ENCODE measurements at regions not wholly inside any gene's neighbourhood (a gene's known extent, or its start where the extent isn't known, plus 50 kb on each side); places are given as distances from the start of the nearest gene placed in this dataset.
"Not testable (repeated sequence)": the region's sequence is repeated elsewhere in the genome, so short reads cannot be mapped to it uniquely, and the experiment has no call there.

DNA sequence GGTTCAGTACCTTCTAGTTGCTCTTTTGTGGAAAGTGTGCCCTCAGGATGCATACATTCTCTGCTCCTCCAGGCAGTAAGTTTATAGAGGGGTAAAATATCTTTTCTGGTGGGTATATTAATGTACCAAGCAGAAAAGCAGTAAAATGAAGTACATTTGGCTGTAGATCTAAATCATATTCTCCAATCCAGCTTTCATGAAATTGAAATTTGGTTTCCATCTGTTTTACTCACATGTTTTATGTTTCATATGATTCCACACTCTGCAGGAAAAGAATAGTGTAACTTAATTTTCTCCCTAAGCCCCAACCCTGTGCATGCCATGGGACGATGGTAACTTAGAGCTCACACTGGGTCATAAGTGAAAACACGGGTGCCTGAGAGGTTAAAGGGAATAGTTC is 172.3 kb downstream of the AKAIN1 start:
- ChIA-PET POLR2A (no interaction called here), CTCF (no interaction called here)
- intact Hi-C loops (cut with micrococcal nuclease), result no loop called here
- TF ChIP-seq, protein P1, sequence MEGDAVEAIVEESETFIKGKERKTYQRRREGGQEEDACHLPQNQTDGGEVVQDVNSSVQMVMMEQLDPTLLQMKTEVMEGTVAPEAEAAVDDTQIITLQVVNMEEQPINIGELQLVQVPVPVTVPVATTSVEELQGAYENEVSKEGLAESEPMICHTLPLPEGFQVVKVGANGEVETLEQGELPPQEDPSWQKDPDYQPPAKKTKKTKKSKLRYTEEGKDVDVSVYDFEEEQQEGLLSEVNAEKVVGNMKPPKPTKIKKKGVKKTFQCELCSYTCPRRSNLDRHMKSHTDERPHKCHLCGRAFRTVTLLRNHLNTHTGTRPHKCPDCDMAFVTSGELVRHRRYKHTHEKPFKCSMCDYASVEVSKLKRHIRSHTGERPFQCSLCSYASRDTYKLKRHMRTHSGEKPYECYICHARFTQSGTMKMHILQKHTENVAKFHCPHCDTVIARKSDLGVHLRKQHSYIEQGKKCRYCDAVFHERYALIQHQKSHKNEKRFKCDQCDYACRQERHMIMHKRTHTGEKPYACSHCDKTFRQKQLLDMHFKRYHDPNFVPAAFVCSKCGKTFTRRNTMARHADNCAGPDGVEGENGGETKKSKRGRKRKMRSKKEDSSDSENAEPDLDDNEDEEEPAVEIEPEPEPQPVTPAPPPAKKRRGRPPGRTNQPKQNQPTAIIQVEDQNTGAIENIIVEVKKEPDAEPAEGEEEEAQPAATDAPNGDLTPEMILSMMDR (IDR thresholded peaks at IDR 0.05), result no peak
- Mint-ChIP-seq H3K36me3 (ENCODE audit: low read depth) (no peaks in the 10 kb centered on the region), H3K27me3 (no peaks in the 10 kb centered on the region), H3K4me3 (no peak overlapping the region), H3K4me1 (no peaks in the 10 kb centered on the region), H3K9me3 (peaks cover 4% of the 10 kb centered on the region), H3K27ac (no peak overlapping the region)
- no peak for DNase-seq
- ATAC-seq (ENCODE audit: low read depth), result no peak

DNA sequence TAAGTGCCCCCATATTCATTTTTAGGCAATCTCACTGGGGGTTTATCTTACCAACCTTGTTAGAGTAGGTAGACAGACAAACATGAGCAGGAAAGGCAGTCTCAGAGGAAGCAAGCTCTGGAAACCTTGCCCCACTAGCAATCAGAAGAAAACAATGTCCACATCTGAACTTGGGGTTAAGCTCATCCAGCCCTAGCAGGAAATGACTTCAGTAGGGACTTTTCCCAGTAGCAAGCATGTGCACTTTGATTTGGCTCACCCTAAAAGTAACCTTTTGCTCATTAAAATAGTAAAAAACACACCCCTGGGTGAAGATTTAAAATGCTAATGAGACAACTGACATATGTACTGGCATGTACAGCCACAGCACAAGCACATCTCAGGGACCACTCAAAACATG is 175.5 kb downstream of the AKAIN1 start:
- Mint-ChIP-seq H3K27ac (no peak overlapping the region), H3K27me3 (no peaks in the 10 kb centered on the region), H3K4me3 (no peak overlapping the region), H3K4me1 (no peaks in the 10 kb centered on the region), H3K36me3 (ENCODE audit: low read depth) (no peaks in the 10 kb centered on the region), H3K9me3 (no peaks in the 10 kb centered on the region)
- TF ChIP-seq, protein P1 (IDR thresholded peaks at IDR 0.05), result no peak
- no peak for ATAC-seq (ENCODE audit: low read depth)
- DNase-seq, result no peak
- intact Hi-C loops (cut with micrococcal nuclease), result no loop called here
- ChIA-PET POLR2A (no interaction called here), CTCF (no interaction called here)

DNA sequence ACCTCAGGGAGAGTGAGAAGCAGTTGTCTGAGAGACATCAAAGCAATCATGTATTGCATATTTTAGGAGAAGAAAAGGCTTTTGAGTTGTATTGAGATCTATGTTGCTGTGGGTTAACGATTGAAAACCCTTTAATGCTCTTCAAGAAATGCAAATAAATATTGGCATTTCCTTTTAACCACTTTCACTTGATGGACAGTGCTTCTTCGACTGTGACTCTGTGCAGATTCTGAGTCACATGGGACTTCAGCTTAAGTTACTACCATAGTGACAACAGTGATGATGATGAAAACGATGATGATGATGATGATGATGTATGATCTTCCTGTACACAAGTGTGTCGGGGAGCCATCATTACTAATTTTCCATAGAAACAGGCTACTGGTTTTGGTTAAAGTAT is 181.8 kb downstream of the AKAIN1 start:
- ATAC-seq (ENCODE audit: low read depth) (no peak), DNase-seq (no peak)
- Mint-ChIP-seq H3K27ac (no peak overlapping the region), H3K4me3 (no peak overlapping the region), H3K9me3 (peaks cover 2% of the 10 kb centered on the region), H3K4me1 (no peaks in the 10 kb centered on the region), H3K27me3 (no peaks in the 10 kb centered on the region), H3K36me3 (ENCODE audit: low read depth) (no peaks in the 10 kb centered on the region)
- TF ChIP-seq, protein P1 (IDR thresholded peaks at IDR 0.05), result no peak
- ChIA-PET POLR2A (no interaction called here), CTCF (interaction anchor here (1.1 kb wide), 1 partner anchor 8 kb away, joined by 3 read pairs; no protein-coding TSS in a partner anchor)
- intact Hi-C loops (cut with micrococcal nuclease), result no loop called here

DNA sequence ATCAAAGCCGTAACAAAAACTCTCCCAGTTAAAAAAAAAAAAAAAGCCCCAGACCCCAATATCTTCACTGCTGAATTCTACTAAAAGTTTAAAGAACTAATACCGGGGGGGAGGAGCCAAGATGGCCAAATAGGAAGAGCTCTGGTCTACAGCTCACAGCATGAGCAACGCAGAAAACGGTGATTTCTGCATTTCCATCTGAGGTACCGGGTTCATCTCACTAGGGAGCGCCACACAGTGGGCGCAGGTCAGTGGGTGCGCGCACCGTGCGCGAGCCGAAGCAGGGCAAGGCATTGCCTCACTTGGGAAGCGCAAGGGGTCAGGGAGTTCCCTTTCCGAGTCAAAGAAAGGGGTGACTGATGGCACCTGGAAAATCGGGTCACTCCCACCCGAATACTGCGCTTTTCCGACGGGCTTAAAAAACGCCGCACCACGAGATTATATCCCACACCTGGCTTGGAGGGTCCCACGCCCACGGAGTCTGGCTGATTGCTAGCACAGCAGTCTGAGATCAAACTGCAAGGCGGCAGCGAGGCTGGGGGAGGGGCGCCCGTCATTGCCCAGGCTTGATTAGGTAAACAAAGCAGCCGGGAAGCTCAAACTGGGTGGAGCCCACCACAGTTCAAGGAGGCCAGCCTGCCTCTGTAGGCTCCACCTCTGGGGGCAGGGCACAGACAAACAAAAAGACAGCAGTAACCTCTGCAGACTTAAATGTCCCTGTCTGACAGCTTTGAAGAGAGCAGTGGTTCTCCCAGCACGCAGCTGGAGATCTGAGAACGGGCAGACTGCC is 192.8 kb downstream of the AKAIN1 start:
- POLR2A ChIA-PET; H3K36me3 Mint-ChIP-seq (ENCODE audit: low read depth); H3K27me3 Mint-ChIP-seq; H3K4me1 Mint-ChIP-seq; H3K4me3 Mint-ChIP-seq; DNase-seq; CTCF ChIA-PET; ATAC-seq (ENCODE audit: low read depth); H3K9me3 Mint-ChIP-seq; intact Hi-C loops (cut with micrococcal nuclease); H3K27ac Mint-ChIP-seq: not testable (repeated sequence)

DNA sequence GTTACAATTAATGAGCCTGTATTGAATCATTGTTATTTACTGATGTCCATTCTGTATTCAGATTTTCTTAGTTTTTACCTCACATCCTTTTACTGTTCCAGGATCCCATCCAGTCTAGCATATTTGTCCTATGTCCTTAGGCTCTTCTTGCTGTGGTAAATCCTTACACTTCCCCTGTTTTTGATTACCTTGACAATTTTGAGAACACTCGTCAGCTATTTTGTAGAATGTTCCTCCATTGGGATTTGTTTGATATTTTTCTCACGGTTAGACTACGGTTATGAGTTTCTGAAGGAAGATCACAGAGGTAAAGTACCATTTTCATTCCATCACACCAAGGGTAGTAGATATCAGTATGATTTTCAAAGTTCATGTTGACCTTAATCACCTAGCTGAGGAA is 202.3 kb downstream of the AKAIN1 start:
- Mint-ChIP-seq H3K27ac (no peak overlapping the region), H3K27me3 (no peaks in the 10 kb centered on the region), H3K4me3 (no peak overlapping the region), H3K36me3 (ENCODE audit: low read depth) (no peaks in the 10 kb centered on the region), H3K9me3 (peaks cover 11% of the 10 kb centered on the region), H3K4me1 (no peaks in the 10 kb centered on the region)
- POLR2A ChIA-PET, result no interaction called here
- intact Hi-C loops (cut with micrococcal nuclease), result no loop called here
- no peak for DNase-seq
- ATAC-seq (ENCODE audit: low read depth), result no peak
- TF ChIP-seq, protein P1 (IDR thresholded peaks at IDR 0.05), result no peak
- CTCF ChIA-PET, result no interaction called here
